WERI-Rb-1 (cell line): ENCODE measurements at regions not wholly inside any gene's neighbourhood (a gene's known extent, or its start where the extent isn't known, plus 50 kb on each side); places are given as distances from the start of the nearest gene placed in this dataset.
A peak's percentile ranks its signal among the peaks of the same experiment; 100 is the strongest.

ENCODE experiments used
- DNase-seq: peaks from one replicate; pipeline ENCODE4 v3.0.0-alpha.2; 2020
- H3K27ac ChIP-seq: fragments of 250-450 bp; sonication (Bioruptor Pico); 2 replicates; pipeline ENCODE4 v1.5.1; 2020; ENCODE audit warnings: mild to moderate bottlenecking, moderate library complexity
- H3K27me3 ChIP-seq: fragments of 250-450 bp; sonication (Bioruptor Pico); 2 replicates; pipeline ENCODE4 v1.5.1; 2021; ENCODE audit warnings: mild to moderate bottlenecking, low read depth, moderate library complexity; ENCODE audit not compliant: insufficient read depth, severe bottlenecking
- H3K36me3 ChIP-seq: fragments of 250-450 bp; sonication (Bioruptor Pico); 2 replicates; pipeline ENCODE4 v1.5.1; 2020; ENCODE audit warnings: mild to moderate bottlenecking, moderate library complexity
- H3K4me3 ChIP-seq: 2 replicates; pipeline ENCODE4 v1.5.1; 2011; ENCODE audit warnings: low read depth, mild to moderate bottlenecking, control low read depth, low read length
- H3K9me3 ChIP-seq: fragments of 250-450 bp; sonication (Bioruptor Pico); 2 replicates; pipeline ENCODE4 v1.5.1; 2021; ENCODE audit warnings: mild to moderate bottlenecking, moderate library complexity; ENCODE audit not compliant: severe bottlenecking
- CTCF ChIP-seq: IDR thresholded peaks from 2 replicates; pipeline ENCODE4 v1.5.1; 2011; ENCODE audit warnings: low read depth, mild to moderate bottlenecking, control low read depth, inconsistent platforms, low read length

- Histone ChIP-seq H3K27me3 (no peaks in the 10 kb centered on the region), H3K4me3 (peak overlapping the region; percentile 27), H3K9me3 (no peaks in the 10 kb centered on the region), H3K27ac (peak overlapping the region; percentile 74), H3K36me3 (no peaks in the 10 kb centered on the region)
- peak; percentile 92 for DNase-seq
- 0 out of 2 replicates have a peak, but pooled peaks have one; percentile 29 for TF ChIP-seq CTCF
These were observed 127.3 kb upstream of the NKX1-1 start for GRCh38 chr4:1533501-1534064.

DNA sequence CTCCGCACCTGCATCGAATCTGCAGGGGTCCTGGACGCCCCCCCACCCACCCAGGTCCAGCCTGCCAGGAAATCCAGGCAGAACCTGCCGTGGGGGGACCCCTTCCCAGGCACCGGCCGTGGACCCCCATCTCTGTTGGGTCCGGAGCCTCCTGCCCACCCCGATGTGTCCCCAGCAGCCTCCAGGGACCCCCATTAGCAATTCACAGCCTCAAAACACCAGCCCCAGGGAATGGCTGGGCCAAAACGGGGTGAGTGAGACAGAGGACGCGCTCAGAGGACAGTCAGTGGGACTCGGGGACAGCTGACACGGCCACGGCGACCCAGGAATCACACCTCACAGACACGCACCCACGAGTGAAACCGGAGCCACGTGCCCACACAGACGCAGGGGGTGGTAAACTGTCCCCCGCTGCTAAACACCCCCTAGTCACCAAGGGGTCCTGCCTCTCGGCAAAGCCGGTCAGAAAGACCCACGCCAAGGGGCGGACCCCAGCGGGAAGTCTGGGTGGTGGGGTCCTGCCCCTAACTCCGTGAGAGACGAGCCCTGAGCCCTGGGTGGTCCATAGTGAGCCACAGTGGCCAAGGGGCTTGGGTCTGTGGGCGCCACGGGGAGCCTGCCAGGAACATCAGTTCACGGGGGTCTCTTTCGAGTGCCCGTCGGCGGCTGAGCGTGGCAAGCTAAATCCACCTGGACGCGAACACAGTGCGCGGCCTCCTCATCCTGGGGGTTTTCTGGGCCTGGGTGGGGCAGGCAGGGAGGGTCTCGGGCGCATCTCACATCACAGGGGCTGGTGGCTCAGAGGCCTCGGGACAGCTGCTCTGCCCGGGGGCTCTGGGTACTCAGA is 126.5 kb upstream of the NKX1-1 start:
- no peak for TF ChIP-seq CTCF
- no peaks in the 10 kb centered on the region for H3K9me3 ChIP-seq
- H3K27me3 ChIP-seq: no peaks in the 10 kb centered on the region
- no peak for DNase-seq
- no peak overlapping the region for H3K4me3 ChIP-seq
- no peaks in the 10 kb centered on the region for H3K36me3 ChIP-seq
- peak overlapping the region; percentile 9 for H3K27ac ChIP-seq

DNA sequence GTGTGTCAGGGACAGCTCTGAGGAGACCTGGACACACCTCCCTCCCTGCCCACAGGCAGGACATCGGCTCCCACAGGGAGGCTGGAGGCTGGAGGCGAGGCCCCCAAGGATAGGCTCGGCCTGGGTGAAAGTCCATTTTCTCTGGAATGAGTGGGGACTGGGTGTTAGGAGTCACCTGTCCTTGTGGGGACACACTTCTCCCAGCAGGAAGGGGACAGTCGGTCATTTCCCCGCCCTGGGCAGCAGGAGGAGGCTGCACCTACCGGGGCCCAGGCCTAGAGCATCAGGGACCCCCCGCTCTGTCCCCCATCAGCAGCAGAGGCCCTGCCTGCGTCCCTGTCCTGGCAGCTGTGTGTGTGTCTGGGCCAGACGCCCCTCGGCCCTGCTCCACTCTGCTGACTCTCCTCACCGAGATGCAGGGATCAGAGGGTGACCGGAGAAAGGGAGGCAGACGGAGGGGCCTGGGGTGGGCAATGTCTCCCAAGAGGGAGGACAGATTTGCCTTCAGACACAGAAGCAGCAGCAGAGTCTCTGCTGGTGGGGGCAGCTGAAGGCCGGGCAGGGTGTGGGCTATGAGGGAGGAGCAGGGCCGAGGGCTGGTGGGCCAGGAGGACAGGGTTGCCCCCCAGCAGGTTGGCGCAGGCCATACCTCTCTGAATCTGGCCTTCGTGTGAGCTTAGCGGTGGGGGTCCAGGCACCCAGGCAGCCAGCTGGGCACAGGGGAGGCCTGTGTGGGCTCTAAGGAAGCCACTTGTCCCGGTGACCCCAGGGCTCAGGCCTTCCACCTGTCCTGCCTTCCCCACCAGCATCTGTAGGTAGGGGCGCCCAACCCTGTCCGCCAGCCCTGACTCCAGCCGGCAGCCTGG is 125.7 kb upstream of the NKX1-1 start:
- H3K27ac ChIP-seq: no peak overlapping the region
- no peaks in the 10 kb centered on the region for H3K9me3 ChIP-seq
- no peaks in the 10 kb centered on the region for H3K27me3 ChIP-seq
- H3K4me3 ChIP-seq: no peak overlapping the region
- no peak for TF ChIP-seq CTCF
- H3K36me3 ChIP-seq: no peaks in the 10 kb centered on the region
- no peak for DNase-seq

- DNase-seq: no peak
- Histone ChIP-seq H3K9me3 (no peaks in the 10 kb centered on the region), H3K4me3 (no peak overlapping the region), H3K27me3 (no peaks in the 10 kb centered on the region), H3K36me3 (no peaks in the 10 kb centered on the region), H3K27ac (no peak overlapping the region)
- TF ChIP-seq CTCF: no peak
These were observed 124.1 kb upstream of the NKX1-1 start for GRCh38 chr4:1530356-1530755.

DNA sequence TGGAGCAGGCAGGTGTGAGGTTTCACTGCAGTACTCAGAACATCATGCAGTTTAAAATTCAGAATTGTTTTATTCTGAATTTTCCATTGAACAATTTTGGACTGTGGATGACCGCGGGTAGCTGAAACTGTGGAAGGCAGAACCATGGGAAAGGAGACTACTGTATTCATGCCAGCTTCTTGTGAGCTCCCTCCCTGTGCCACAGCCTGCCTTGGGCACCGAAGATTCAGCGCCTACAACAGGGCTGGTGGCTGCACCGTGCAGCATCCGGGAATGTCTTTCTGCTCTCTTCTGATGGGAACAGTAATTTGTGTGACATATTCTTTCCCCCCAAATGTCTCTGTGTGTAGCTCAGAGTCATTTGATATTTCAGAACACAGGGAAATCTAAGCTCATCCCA is 118.5 kb upstream of the NKX1-1 start:
- DNase-seq: no peak
- no peaks in the 10 kb centered on the region for H3K27me3 ChIP-seq
- no peak for TF ChIP-seq CTCF
- no peaks in the 10 kb centered on the region for H3K9me3 ChIP-seq
- H3K27ac ChIP-seq: no peak overlapping the region
- no peaks in the 10 kb centered on the region for H3K36me3 ChIP-seq
- no peak overlapping the region for H3K4me3 ChIP-seq
